ENCODE measurements at regions not wholly inside any gene's neighbourhood (a gene's known extent, or its start where the extent isn't known, plus 50 kb on each side); places are given as distances from the start of the nearest gene placed in this dataset.

DNA sequence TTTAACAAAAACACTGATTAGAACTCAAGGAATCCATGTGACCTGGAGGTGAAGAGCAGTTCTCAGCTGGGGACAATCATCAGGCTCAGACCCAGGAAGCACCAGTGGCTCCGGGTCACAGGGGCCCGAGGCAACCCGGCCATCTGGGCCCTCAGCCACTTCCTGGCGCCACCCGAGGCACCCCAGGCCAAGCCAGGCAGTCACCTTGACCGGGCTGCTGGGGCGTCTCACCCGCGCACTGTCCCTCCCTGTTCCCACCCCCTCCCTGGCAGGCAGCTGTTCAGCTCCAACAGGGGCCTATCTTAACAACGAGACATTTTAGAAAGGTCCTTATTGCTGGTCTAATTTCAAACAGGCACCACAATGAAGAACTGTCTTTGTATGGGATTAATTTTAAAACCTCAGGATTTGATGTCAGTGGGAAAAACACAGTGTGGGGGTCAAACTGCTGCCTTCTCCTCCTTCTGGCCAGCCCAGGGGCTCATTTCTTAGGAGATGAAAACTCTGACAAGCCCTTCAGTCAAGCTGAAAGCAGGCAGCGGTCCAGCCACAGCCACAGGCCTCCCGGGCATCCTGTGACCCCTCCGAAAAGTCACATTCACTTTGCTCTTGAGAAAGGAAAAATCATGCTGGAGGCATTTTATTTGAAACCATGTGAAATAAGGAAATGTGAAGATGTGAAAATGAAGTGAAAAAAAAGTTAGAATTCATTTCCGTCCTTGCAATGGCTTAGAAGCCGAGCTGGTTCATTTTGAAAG, 83.3 kb downstream of the KCTD15 start:
- ATAC-seq (no peak), DNase-seq (no peak)
- H3K27ac ChIP-seq (ENCODE audit: low read length), result no peak overlapping the region
- intact Hi-C loops (cut with micrococcal nuclease), result no loop called here
- no peaks in the 10 kb centered on the region for H3K36me3 Mint-ChIP-seq
- H3K4me3 ChIP-seq (ENCODE audit: low read length), result no peak overlapping the region
- peaks cover 6 to 20% of the 10 kb centered on the region in 2 donors for H3K27me3 Mint-ChIP-seq (ENCODE audit: low read depth in 2 of 2)
- H3K4me3 Mint-ChIP-seq, result no peak overlapping the region
- H3K27ac Mint-ChIP-seq, result no peak overlapping the region
- WGBS (ENCODE audit: insufficient coverage), result 64% methylated on average over 14 of the region's 15 CpGs
- H3K4me1 ChIP-seq (ENCODE audit: control insufficient read depth, insufficient read depth, low read length), result no peaks in the 10 kb centered on the region
- no peaks in the 10 kb centered on the region for H3K9me3 ChIP-seq (ENCODE audit: control insufficient read depth, insufficient read depth, low read length)
- H3K27me3 ChIP-seq (ENCODE audit: control insufficient read depth, insufficient read depth, low read length), result no peaks in the 10 kb centered on the region
- TF ChIP-seq, protein P1, sequence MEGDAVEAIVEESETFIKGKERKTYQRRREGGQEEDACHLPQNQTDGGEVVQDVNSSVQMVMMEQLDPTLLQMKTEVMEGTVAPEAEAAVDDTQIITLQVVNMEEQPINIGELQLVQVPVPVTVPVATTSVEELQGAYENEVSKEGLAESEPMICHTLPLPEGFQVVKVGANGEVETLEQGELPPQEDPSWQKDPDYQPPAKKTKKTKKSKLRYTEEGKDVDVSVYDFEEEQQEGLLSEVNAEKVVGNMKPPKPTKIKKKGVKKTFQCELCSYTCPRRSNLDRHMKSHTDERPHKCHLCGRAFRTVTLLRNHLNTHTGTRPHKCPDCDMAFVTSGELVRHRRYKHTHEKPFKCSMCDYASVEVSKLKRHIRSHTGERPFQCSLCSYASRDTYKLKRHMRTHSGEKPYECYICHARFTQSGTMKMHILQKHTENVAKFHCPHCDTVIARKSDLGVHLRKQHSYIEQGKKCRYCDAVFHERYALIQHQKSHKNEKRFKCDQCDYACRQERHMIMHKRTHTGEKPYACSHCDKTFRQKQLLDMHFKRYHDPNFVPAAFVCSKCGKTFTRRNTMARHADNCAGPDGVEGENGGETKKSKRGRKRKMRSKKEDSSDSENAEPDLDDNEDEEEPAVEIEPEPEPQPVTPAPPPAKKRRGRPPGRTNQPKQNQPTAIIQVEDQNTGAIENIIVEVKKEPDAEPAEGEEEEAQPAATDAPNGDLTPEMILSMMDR (IDR thresholded peaks at IDR 0.05), result no peak
- H3K9me3 Mint-ChIP-seq, result no peaks in the 10 kb centered on the region
- peaks cover 0 to 6% of the 10 kb centered on the region in 2 donors for H3K4me1 Mint-ChIP-seq
- no peaks in the 10 kb centered on the region for H3K36me3 ChIP-seq (ENCODE audit: control insufficient read depth, insufficient read depth, low read length)

DNA sequence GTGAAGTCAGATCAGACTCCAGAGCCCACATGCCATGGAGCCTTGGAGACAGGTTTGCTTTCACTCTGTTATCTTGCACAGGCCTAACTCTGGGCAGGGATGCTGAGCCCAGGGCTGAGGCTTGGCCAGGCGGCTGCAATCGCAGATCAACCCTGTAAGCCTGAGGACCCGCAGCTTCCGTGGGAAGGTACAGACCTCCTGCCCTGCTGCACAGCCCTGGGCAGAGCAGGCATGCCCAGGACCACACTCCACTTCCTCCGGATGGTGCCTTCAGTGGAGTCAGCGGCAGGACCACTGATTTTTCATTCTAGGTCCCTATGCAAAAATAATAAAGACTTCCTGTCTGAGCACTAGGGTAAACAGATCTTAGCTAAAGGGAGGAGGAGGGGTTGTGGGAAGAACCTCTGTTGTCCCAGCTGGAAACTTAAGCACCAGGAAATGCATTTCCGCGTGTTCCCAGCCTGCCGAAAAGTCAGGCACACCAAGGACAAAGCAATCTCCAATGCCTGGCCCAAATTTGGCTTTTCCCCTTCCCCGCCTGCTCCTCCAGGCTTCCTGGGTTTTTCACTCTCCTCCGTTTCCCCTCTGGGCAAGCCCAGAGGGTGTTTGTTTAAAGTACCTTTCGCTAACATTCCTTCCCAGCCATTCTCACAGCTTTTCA, 87.3 kb downstream of the KCTD15 start:
- no peaks in the 10 kb centered on the region for H3K36me3 ChIP-seq (ENCODE audit: control insufficient read depth, insufficient read depth, low read length)
- TF ChIP-seq, protein P1 (IDR thresholded peaks at IDR 0.05), result no peak
- H3K4me1 Mint-ChIP-seq, result peaks cover 0 to 6% of the 10 kb centered on the region in 2 donors
- no peak overlapping the region for H3K27ac Mint-ChIP-seq
- no peak overlapping the region for H3K4me3 ChIP-seq (ENCODE audit: low read length)
- H3K9me3 ChIP-seq (ENCODE audit: control insufficient read depth, insufficient read depth, low read length), result no peaks in the 10 kb centered on the region
- ATAC-seq (peak in 1 of 3 donors; percentile 25), DNase-seq (no peak)
- intact Hi-C loops (cut with micrococcal nuclease), result no loop called here
- H3K36me3 Mint-ChIP-seq, result no peaks in the 10 kb centered on the region
- 8% methylated on average over 12 of the region's 12 CpGs for WGBS (ENCODE audit: insufficient coverage)
- no peaks in the 10 kb centered on the region for H3K27me3 ChIP-seq (ENCODE audit: control insufficient read depth, insufficient read depth, low read length)
- peaks cover 4 to 9% of the 10 kb centered on the region in 2 donors for H3K27me3 Mint-ChIP-seq (ENCODE audit: low read depth in 2 of 2)
- H3K4me3 Mint-ChIP-seq, result no peak overlapping the region
- H3K9me3 Mint-ChIP-seq, result no peaks in the 10 kb centered on the region
- no peak overlapping the region for H3K27ac ChIP-seq (ENCODE audit: low read length)
- H3K4me1 ChIP-seq (ENCODE audit: control insufficient read depth, insufficient read depth, low read length), result no peaks in the 10 kb centered on the region

DNA sequence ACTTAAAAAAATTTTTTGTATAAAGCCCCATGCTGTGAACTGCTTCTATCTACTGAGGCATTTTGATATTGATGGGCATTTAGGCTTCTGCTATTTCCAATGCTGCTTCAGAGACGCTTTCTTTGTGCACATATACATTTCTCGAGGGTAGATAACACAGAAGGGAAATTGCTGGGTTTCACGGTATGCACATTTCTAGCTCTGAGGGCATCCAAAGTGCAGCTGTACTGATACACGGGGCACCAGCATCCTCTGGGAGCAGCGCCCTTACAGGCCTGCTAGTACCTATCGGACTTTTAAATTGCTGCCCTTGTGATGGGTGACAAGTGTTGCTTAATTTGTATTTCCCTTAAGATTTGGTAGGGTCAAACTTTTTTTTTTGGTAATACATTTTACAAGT, 88.6 kb downstream of the KCTD15 start:
- no peaks in the 10 kb centered on the region for H3K27me3 ChIP-seq (ENCODE audit: control insufficient read depth, insufficient read depth, low read length)
- H3K4me1 ChIP-seq (ENCODE audit: control insufficient read depth, insufficient read depth, low read length), result no peaks in the 10 kb centered on the region
- no peaks in the 10 kb centered on the region for H3K36me3 Mint-ChIP-seq
- DNase-seq (no peak), ATAC-seq (no peak)
- H3K36me3 ChIP-seq (ENCODE audit: control insufficient read depth, insufficient read depth, low read length), result no peaks in the 10 kb centered on the region
- TF ChIP-seq, protein P1 (IDR thresholded peaks at IDR 0.05), result no peak
- 81% methylated on average over 6 of the region's 6 CpGs for WGBS (ENCODE audit: insufficient coverage)
- no peak overlapping the region for H3K4me3 ChIP-seq (ENCODE audit: low read length)
- H3K27ac ChIP-seq (ENCODE audit: low read length), result no peak overlapping the region
- intact Hi-C loops (cut with micrococcal nuclease), result no loop called here
- H3K9me3 ChIP-seq (ENCODE audit: control insufficient read depth, insufficient read depth, low read length), result no peaks in the 10 kb centered on the region
- H3K27me3 Mint-ChIP-seq (ENCODE audit: low read depth in 2 of 2), result peaks cover 4 to 9% of the 10 kb centered on the region in 2 donors
- no peak overlapping the region for H3K4me3 Mint-ChIP-seq
- H3K4me1 Mint-ChIP-seq, result peaks cover 0 to 6% of the 10 kb centered on the region in 2 donors
- H3K27ac Mint-ChIP-seq, result no peak overlapping the region
- H3K9me3 Mint-ChIP-seq, result no peaks in the 10 kb centered on the region
